ENCODE measurements at regions not wholly inside any gene's neighbourhood (a gene's known extent, or its start where the extent isn't known, plus 50 kb on each side); places are given as distances from the start of the nearest gene placed in this dataset.

DNA sequence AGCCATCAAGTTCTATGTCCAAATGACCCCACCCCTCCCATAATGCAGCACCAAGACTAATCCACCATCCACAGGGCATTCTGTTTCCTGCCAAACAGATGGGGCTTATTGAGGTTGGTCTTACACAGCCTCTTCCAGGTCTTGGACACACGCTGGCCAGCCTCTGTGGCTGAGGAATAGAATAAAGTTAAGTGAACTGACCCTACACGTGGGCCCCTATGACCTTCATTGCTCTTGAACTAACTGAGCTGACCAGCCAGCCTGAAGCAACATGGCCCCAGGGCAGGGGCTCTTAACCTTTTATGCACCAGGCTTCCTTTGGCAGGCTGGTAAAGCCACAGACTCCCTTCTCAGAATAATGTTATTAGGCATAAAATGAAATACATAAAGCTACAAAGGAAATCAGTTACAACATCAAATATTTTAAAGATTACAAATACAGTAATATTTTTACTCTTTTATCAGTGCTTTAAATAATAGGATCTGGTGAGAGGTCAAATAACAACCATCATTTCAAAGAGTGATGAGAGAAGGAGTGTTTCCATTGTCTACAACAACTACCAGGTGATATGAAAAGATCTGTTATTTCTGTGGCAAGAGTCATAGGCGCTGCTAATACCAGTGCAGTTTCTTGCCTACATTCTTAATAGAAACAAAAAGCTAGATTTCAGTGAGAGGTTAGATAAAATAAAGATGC is 192.9 kb upstream of the NUDT4 start:
- no peak overlapping the region for H2AFZ ChIP-seq (ENCODE audit: low read depth, low read length)
- TF ChIP-seq EP300 (conservative IDR thresholded peaks at IDR 0.05; ENCODE audit: poor library complexity, severe bottlenecking) (no peak), SMC3 (conservative IDR thresholded peaks at IDR 0.05; ENCODE audit: poor library complexity) (no peak)
- TF ChIP-seq, protein P1, sequence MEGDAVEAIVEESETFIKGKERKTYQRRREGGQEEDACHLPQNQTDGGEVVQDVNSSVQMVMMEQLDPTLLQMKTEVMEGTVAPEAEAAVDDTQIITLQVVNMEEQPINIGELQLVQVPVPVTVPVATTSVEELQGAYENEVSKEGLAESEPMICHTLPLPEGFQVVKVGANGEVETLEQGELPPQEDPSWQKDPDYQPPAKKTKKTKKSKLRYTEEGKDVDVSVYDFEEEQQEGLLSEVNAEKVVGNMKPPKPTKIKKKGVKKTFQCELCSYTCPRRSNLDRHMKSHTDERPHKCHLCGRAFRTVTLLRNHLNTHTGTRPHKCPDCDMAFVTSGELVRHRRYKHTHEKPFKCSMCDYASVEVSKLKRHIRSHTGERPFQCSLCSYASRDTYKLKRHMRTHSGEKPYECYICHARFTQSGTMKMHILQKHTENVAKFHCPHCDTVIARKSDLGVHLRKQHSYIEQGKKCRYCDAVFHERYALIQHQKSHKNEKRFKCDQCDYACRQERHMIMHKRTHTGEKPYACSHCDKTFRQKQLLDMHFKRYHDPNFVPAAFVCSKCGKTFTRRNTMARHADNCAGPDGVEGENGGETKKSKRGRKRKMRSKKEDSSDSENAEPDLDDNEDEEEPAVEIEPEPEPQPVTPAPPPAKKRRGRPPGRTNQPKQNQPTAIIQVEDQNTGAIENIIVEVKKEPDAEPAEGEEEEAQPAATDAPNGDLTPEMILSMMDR (IDR thresholded peaks at IDR 0.05; ENCODE audit: poor library complexity, severe bottlenecking), result no peak
- H3F3A ChIP-seq (ENCODE audit: insufficient read depth, low read length, poor library complexity, severe bottlenecking), result no peaks in the 10 kb centered on the region
- H3K9me3 ChIP-seq (ENCODE audit: low read length), result no peaks in the 10 kb centered on the region
- no peaks in the 10 kb centered on the region for H3K36me3 ChIP-seq (ENCODE audit: insufficient read depth, low read length)
- no peak overlapping the region for H3K4me3 ChIP-seq (ENCODE audit: low read length)
- no peaks in the 10 kb centered on the region for H3K79me2 ChIP-seq (replicated peaks; ENCODE audit: insufficient read depth, low read length)
- H4K20me1 ChIP-seq (ENCODE audit: insufficient read depth), result no peaks in the 10 kb centered on the region
- no peak overlapping the region for H3K27ac ChIP-seq (ENCODE audit: low read length)
- H3K9me2 ChIP-seq (ENCODE audit: insufficient read depth, low read length), result no peaks in the 10 kb centered on the region
- H3K9ac ChIP-seq (ENCODE audit: low read length), result no peak overlapping the region
- no peak overlapping the region for H3K4me2 ChIP-seq (ENCODE audit: low read length)
- no peaks in the 10 kb centered on the region for H3K27me3 ChIP-seq (ENCODE audit: insufficient read depth, low read depth, low read length)

DNA sequence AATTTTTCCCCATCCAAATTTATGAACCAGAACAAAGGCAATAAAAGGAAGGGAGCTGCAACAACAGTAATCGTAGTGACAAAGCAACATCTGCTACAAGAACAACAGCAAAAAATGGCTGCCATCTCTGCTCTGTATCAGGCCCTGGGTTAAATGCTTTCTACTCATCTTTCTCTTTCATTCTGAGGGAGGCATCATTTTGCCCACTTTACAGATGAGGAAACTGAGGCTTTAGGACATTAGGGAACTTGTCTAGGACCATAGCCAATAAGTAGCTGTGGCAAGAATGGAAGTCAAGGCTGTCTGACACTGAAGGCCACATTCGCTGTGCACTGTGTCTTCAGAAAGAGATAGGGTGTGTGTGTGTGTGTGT is 192.4 kb upstream of the NUDT4 start:
- Histone ChIP-seq H3K9me2 (ENCODE audit: insufficient read depth, low read length) (no peaks in the 10 kb centered on the region), H3K27ac (ENCODE audit: low read length) (no peak overlapping the region), H3K4me3 (ENCODE audit: low read length) (no peak overlapping the region), H2AFZ (ENCODE audit: low read depth, low read length) (no peak overlapping the region), H3K79me2 (replicated peaks; ENCODE audit: insufficient read depth, low read length) (no peaks in the 10 kb centered on the region), H3K36me3 (ENCODE audit: insufficient read depth, low read length) (no peaks in the 10 kb centered on the region), H3K9ac (ENCODE audit: low read length) (no peak overlapping the region), H3K27me3 (ENCODE audit: insufficient read depth, low read depth, low read length) (no peaks in the 10 kb centered on the region), H3F3A (ENCODE audit: insufficient read depth, low read length, poor library complexity, severe bottlenecking) (no peaks in the 10 kb centered on the region), H4K20me1 (ENCODE audit: insufficient read depth) (no peaks in the 10 kb centered on the region), H3K4me2 (ENCODE audit: low read length) (no peak overlapping the region), H3K9me3 (ENCODE audit: low read length) (no peaks in the 10 kb centered on the region)
- TF ChIP-seq EP300 (conservative IDR thresholded peaks at IDR 0.05; ENCODE audit: poor library complexity, severe bottlenecking) (no peak), RAD21 (conservative IDR thresholded peaks at IDR 0.05) (no peak), SMC3 (conservative IDR thresholded peaks at IDR 0.05; ENCODE audit: poor library complexity) (no peak)

DNA sequence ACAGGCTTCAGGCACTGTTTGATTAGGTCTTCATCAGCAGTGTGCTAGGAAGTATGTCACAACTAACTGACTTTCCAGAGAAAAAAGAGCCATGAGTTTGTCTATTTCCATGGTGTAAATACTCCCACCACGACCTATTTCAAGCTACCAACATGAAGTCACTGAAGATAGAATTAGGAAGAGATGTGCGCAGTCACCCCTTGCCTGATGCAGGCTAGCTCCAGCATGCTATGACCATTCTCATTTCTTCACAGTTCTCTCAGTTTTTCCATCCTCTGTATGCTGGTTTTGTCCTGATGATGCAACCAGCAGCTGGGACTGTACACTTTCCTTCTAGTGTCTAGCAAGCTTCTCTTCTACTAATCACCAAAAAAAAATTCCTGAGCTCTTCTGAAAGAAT is 191.6 kb upstream of the NUDT4 start:
- Histone ChIP-seq H3K4me3 (ENCODE audit: low read length) (no peak overlapping the region), H3K9ac (ENCODE audit: low read length) (no peak overlapping the region), H3K79me2 (replicated peaks; ENCODE audit: insufficient read depth, low read length) (no peaks in the 10 kb centered on the region), H3F3A (ENCODE audit: insufficient read depth, low read length, poor library complexity, severe bottlenecking) (no peaks in the 10 kb centered on the region), H3K9me3 (ENCODE audit: low read length) (no peaks in the 10 kb centered on the region), H2AFZ (ENCODE audit: low read depth, low read length) (no peak overlapping the region), H3K27ac (ENCODE audit: low read length) (no peak overlapping the region), H3K4me2 (ENCODE audit: low read length) (no peak overlapping the region), H4K20me1 (ENCODE audit: insufficient read depth) (no peaks in the 10 kb centered on the region), H3K9me2 (ENCODE audit: insufficient read depth, low read length) (no peaks in the 10 kb centered on the region), H3K36me3 (ENCODE audit: insufficient read depth, low read length) (no peaks in the 10 kb centered on the region), H3K27me3 (ENCODE audit: insufficient read depth, low read depth, low read length) (no peaks in the 10 kb centered on the region)
- TF ChIP-seq POLR2AphosphoS5 (IDR thresholded peaks at IDR 0.05) (no peak), EZH2 (IDR thresholded peaks at IDR 0.05; ENCODE audit: borderline replicate concordance, insufficient read depth, low read length, poor library complexity, severe bottlenecking) (no peak)

DNA sequence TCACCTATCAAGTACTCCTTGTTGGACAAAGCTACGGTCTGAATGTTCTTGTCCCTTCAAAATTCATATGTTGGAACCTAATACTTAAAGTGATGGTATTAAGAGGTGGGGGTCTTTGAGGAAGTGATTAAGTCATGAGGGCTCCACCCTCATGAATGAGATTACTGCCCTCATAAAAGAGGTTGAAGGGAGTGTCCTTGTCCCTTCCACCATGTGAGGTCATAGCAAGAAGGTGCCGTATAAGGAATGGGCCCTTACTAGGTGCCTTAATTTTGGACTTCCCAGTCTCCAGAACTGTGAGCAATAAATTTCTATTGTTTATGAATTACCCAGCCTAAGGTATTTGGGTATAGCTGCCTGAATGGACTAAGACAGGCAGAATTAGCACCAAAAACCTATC is 191.1 kb upstream of the NUDT4 start:
- H3K27me3 ChIP-seq (ENCODE audit: insufficient read depth, low read depth, low read length), result no peaks in the 10 kb centered on the region
- H3F3A ChIP-seq (ENCODE audit: insufficient read depth, low read length, poor library complexity, severe bottlenecking), result no peaks in the 10 kb centered on the region
- no peaks in the 10 kb centered on the region for H3K36me3 ChIP-seq (ENCODE audit: insufficient read depth, low read length)
- H3K79me2 ChIP-seq (replicated peaks; ENCODE audit: insufficient read depth, low read length), result no peaks in the 10 kb centered on the region
- H3K9me2 ChIP-seq (ENCODE audit: insufficient read depth, low read length), result no peaks in the 10 kb centered on the region
- H4K20me1 ChIP-seq (ENCODE audit: insufficient read depth), result no peaks in the 10 kb centered on the region
- no peak overlapping the region for H3K27ac ChIP-seq (ENCODE audit: low read length)
- H2AFZ ChIP-seq (ENCODE audit: low read depth, low read length), result no peak overlapping the region
- TF ChIP-seq, protein P1 (IDR thresholded peaks at IDR 0.05; ENCODE audit: poor library complexity, severe bottlenecking), result no peak
- TF ChIP-seq RAD21 (conservative IDR thresholded peaks at IDR 0.05) (no peak), EP300 (conservative IDR thresholded peaks at IDR 0.05; ENCODE audit: poor library complexity, severe bottlenecking) (no peak), TAF1 (IDR thresholded peaks at IDR 0.05; ENCODE audit: low read depth) (no peak), POLR2AphosphoS5 (IDR thresholded peaks at IDR 0.05) (no peak), SMC3 (conservative IDR thresholded peaks at IDR 0.05; ENCODE audit: poor library complexity) (no peak)
- TF ChIP-seq, protein P2, sequence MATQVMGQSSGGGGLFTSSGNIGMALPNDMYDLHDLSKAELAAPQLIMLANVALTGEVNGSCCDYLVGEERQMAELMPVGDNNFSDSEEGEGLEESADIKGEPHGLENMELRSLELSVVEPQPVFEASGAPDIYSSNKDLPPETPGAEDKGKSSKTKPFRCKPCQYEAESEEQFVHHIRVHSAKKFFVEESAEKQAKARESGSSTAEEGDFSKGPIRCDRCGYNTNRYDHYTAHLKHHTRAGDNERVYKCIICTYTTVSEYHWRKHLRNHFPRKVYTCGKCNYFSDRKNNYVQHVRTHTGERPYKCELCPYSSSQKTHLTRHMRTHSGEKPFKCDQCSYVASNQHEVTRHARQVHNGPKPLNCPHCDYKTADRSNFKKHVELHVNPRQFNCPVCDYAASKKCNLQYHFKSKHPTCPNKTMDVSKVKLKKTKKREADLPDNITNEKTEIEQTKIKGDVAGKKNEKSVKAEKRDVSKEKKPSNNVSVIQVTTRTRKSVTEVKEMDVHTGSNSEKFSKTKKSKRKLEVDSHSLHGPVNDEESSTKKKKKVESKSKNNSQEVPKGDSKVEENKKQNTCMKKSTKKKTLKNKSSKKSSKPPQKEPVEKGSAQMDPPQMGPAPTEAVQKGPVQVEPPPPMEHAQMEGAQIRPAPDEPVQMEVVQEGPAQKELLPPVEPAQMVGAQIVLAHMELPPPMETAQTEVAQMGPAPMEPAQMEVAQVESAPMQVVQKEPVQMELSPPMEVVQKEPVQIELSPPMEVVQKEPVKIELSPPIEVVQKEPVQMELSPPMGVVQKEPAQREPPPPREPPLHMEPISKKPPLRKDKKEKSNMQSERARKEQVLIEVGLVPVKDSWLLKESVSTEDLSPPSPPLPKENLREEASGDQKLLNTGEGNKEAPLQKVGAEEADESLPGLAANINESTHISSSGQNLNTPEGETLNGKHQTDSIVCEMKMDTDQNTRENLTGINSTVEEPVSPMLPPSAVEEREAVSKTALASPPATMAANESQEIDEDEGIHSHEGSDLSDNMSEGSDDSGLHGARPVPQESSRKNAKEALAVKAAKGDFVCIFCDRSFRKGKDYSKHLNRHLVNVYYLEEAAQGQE (IDR thresholded peaks at IDR 0.05; ENCODE audit: borderline replicate concordance), result no peak
- no peaks in the 10 kb centered on the region for H3K9me3 ChIP-seq (ENCODE audit: low read length)
- H3K4me3 ChIP-seq (ENCODE audit: low read length), result no peak overlapping the region
- H3K9ac ChIP-seq (ENCODE audit: low read length), result no peak overlapping the region
- no peak overlapping the region for H3K4me2 ChIP-seq (ENCODE audit: low read length)

Measured in neural cell (in vitro differentiated cells).